HepG2 (cell line): ENCODE measurements at regions not wholly inside any gene's neighbourhood (a gene's known extent, or its start where the extent isn't known, plus 50 kb on each side); places are given as distances from the start of the nearest gene placed in this dataset.

Experiments
- RBM22 ChIP-seq: fragments of 200-400 bp; formaldehyde crosslinking; optimal IDR thresholded peaks from 2 replicates; pipeline ENCODE3; 2017; ENCODE audit warnings: mild to moderate bottlenecking, low read length, moderate library complexity
- TF ChIP-seq, protein P1 (sequence below): sonication (generic); formaldehyde crosslinking; IDR thresholded peaks from 2 replicates; pipeline ENCODE4 v1.9.0; 2021; ENCODE audit warnings: missing genetic modification reagents, mild to moderate bottlenecking, borderline replicate concordance

DNA sequence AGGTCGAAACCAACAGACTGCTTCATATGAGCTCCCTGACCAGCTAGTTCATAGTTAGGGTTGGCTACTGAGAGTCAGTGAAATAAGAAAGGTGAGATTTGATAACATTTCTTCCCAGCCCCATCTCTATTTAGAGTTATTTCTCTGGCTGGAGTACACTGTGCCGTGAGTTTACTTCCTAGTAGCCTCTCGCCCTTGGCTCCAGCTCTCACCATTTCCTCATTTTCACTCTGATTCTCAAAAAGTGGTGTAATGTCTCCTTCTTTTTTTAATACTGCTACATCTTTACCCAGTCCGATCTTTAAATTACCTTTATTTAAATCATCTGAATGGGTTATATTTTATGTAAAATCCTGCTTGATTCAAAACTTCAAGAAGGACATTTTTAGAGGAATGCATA is 100.4 kb upstream of the FAM174A start:
- TF ChIP-seq, protein P1, sequence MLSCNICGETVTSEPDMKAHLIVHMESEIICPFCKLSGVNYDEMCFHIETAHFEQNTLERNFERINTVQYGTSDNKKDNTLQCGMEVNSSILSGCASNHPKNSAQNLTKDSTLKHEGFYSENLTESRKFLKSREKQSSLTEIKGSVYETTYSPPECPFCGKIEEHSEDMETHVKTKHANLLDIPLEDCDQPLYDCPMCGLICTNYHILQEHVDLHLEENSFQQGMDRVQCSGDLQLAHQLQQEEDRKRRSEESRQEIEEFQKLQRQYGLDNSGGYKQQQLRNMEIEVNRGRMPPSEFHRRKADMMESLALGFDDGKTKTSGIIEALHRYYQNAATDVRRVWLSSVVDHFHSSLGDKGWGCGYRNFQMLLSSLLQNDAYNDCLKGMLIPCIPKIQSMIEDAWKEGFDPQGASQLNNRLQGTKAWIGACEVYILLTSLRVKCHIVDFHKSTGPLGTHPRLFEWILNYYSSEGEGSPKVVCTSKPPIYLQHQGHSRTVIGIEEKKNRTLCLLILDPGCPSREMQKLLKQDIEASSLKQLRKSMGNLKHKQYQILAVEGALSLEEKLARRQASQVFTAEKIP (CRISPR knock-in tag) = no peak
- no peak for TF ChIP-seq RBM22
